ENCODE measurements at regions not wholly inside any gene's neighbourhood (a gene's known extent, or its start where the extent isn't known, plus 50 kb on each side); places are given as distances from the start of the nearest gene placed in this dataset.

GRCh38 chr11:98964146-98964545 lies 56.6 kb upstream of the CNTN5 start:
- Mint-ChIP-seq H3K27ac (no peak overlapping the region), H3K9me3 (peaks cover 9% of the 10 kb centered on the region), H3K4me1 (ENCODE audit: low read depth in 2 of 2) (no peaks in the 10 kb centered on the region), H3K27me3 (no peaks in the 10 kb centered on the region), H3K4me3 (no peak overlapping the region), H3K36me3 (no peaks in the 10 kb centered on the region)
- no peak for DNase-seq (ENCODE audit: low spot score)
- ATAC-seq: no peak

- H3K4me3 Mint-ChIP-seq: no peak overlapping the region
- no peaks in the 10 kb centered on the region for H3K4me1 Mint-ChIP-seq (ENCODE audit: low read depth in 2 of 2)
- no peaks in the 10 kb centered on the region for H3K27me3 Mint-ChIP-seq
- no peak for ATAC-seq
- H3K9me3 Mint-ChIP-seq: peaks cover 4% of the 10 kb centered on the region
- no peak overlapping the region for H3K27ac Mint-ChIP-seq
- no peak for DNase-seq (ENCODE audit: low spot score)
- no peaks in the 10 kb centered on the region for H3K36me3 Mint-ChIP-seq
Measured at GRCh38 chr11:98965358-98965757, 55.4 kb upstream of the CNTN5 start.

DNA sequence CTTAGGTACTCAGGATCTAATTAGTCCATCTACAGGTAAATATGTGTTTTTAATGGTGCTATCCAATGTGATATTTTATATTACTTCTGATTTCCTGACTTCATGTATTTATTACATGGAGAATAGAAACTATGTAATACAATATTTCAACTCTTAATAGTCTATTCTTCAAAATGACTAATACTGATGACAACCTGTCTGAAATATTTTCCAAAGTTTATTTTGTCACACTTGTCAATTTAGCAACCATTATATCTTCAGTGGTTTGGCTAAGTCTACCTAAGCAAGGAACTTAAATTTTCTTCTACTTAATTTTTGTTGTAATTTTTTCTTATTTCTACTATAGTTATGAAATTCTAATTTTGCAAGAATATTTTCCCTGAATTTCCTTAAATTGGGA lies 55.0 kb upstream of the CNTN5 start:
- H3K36me3 Mint-ChIP-seq: no peaks in the 10 kb centered on the region
- H3K9me3 Mint-ChIP-seq: peaks cover 3% of the 10 kb centered on the region
- H3K27ac Mint-ChIP-seq: no peak overlapping the region
- no peak for ATAC-seq
- no peak overlapping the region for H3K4me3 Mint-ChIP-seq
- no peaks in the 10 kb centered on the region for H3K4me1 Mint-ChIP-seq (ENCODE audit: low read depth in 2 of 2)
- no peak for DNase-seq (ENCODE audit: low spot score)
- no peaks in the 10 kb centered on the region for H3K27me3 Mint-ChIP-seq

- Mint-ChIP-seq H3K36me3 (no peaks in the 10 kb centered on the region), H3K4me1 (ENCODE audit: low read depth in 2 of 2) (no peaks in the 10 kb centered on the region), H3K9me3 (peaks cover 7% of the 10 kb centered on the region), H3K4me3 (no peak overlapping the region), H3K27me3 (no peaks in the 10 kb centered on the region), H3K27ac (no peak overlapping the region)
- no peak for DNase-seq (ENCODE audit: low spot score)
- no peak for ATAC-seq
Measured at GRCh38 chr11:98967005-98967404, 53.7 kb upstream of the CNTN5 start.
